Effector memory CD8-positive, alpha-beta T cell (primary cell): ENCODE measurements at regions not wholly inside any gene's neighbourhood (a gene's known extent, or its start where the extent isn't known, plus 50 kb on each side); places are given as distances from the start of the nearest gene placed in this dataset.
"Not testable (repeated sequence)": the region's sequence is repeated elsewhere in the genome, so short reads cannot be mapped to it uniquely, and the experiment has no call there.

Experiments
- ATAC-seq: fragments of 150-1000 bp; cut with Tn5 transposase; replicated peaks from 2 replicates; pipeline ENCODE4 v1.10.0; 2021; ENCODE audit warnings: mild to moderate bottlenecking, moderate library complexity
- DNase-seq, 3 experiments: peaks; one replicate each; pipeline ENCODE4 v3.0.0; 2021
- H3K27ac Mint-ChIP-seq, 2 donors: one replicate each; pipeline ENCODE4 v1.8.0; 2022; ENCODE audit warnings: mild to moderate bottlenecking in 2 of 2, mixed read lengths in 2 of 2, moderate library complexity in 2 of 2
- H3K27me3 Mint-ChIP-seq, 2 donors: one replicate each; pipeline ENCODE4 v1.8.0; 2022; ENCODE audit warnings: mixed read lengths in 2 of 2
- H3K36me3 Mint-ChIP-seq: one replicate; pipeline ENCODE4 v1.8.0; 2022; ENCODE audit warnings: mild to moderate bottlenecking, moderate library complexity, mixed read lengths; ENCODE audit not compliant: insufficient read depth
- H3K4me1 Mint-ChIP-seq, 2 donors: one replicate each; pipeline ENCODE4 v1.8.0; 2022; ENCODE audit warnings: low read depth in 2 of 2, mixed read lengths in 2 of 2
- H3K4me3 Mint-ChIP-seq, 2 donors: one replicate each; pipeline ENCODE4 v1.8.0; 2022; ENCODE audit warnings: mild to moderate bottlenecking in 2 of 2, mixed read lengths in 2 of 2, moderate library complexity in 2 of 2
- H3K9me3 Mint-ChIP-seq, 2 donors: one replicate each; pipeline ENCODE4 v1.8.0; 2022; ENCODE audit warnings: mixed read lengths in 2 of 2

DNA sequence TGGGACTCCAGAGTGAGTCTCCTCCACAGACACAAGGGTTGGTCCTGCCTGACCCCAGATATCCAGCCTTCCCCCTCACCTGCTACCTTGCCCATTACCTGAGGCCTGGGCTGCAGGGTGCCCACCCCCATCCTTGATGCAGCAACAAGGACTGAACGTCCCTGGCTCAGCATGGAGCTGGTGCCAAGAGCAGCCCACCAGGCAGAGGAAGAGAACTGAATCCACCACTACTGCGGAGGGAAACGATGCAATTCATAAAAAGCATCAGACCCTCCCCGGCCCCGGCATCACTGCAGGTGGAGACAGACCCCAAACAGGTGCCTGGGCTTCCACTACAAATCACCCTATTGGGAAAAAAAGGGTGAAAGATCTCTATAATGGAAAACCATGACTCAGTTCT lies 131.0 kb upstream of the TNRC6C start:
- Mint-ChIP-seq H3K36me3 (peaks cover 4% of the 10 kb centered on the region), H3K4me3 (no peak overlapping the region), H3K27ac (no peak overlapping the region), H3K27me3 (no peaks in the 10 kb centered on the region), H3K4me1 (peaks cover 17 to 18% of the 10 kb centered on the region in 2 donors), H3K9me3 (no peaks in the 10 kb centered on the region)
- ATAC-seq (no peak), DNase-seq (no peak)

- Mint-ChIP-seq H3K9me3 (no peaks in the 10 kb centered on the region), H3K27me3 (no peaks in the 10 kb centered on the region), H3K36me3 (peaks cover 4% of the 10 kb centered on the region), H3K27ac (peak overlapping the region in 1 of 2 donors; percentile 51), H3K4me3 (no peak overlapping the region), H3K4me1 (peaks cover 18 to 21% of the 10 kb centered on the region in 2 donors)
- no peak for ATAC-seq
- DNase-seq = no peak
These were observed 129.6 kb upstream of the TNRC6C start for GRCh38 chr17:77828749-77829539.

DNA sequence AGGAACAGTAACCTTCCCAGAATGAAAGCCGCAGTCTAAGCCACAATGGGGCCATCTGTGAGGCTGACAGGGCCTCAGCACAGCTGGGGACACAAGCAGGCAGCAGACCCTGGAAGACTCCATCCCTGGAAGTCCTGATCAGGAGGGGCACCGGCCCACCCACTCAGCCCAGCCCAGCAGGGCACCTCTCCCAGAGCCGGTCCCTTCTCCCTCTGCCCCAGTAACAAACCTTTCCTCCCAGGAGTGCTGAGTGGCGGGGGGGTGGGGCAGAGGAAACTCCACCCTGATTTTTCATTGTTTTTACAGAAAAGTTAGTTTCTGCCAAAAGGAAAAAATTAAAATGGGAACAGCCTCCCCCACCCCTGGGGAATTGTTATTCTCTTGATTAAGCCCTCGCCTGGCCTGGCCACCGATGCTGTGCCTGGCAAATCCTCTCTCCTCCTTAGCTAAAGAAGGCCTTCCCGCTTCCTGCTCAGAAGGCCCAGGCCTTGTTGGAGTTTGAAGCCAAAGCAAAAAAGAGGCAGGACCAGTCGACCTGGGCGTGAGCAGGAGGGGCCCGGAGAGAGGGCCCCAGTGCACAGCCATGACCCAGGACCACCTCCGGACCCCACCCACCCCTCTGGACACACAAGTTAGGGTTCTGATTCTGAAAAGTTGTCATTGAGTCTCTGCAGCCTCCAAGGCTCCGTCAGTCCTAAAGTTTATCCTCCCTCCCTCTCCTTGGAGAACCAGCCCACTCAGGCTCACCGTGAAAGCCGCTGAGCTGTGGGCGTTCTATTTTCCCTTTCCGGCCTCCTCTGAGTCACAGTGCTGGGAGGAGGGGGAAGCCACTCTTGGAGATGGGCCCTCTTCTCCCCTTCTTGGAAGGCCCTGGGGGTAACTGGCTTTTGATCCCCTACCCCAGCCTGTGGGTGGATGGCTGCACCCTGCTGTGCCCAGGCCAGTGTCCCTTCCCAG lies 128.4 kb upstream of the TNRC6C start:
- peak overlapping the region in 1 of 2 donors; percentile 55 for H3K27ac Mint-ChIP-seq
- ATAC-seq (no peak), DNase-seq (no peak)
- H3K27me3 Mint-ChIP-seq = no peaks in the 10 kb centered on the region
- peaks cover 7% of the 10 kb centered on the region for H3K36me3 Mint-ChIP-seq
- H3K9me3 Mint-ChIP-seq = no peaks in the 10 kb centered on the region
- H3K4me3 Mint-ChIP-seq = no peak overlapping the region
- peaks cover 23 to 27% of the 10 kb centered on the region in 2 donors for H3K4me1 Mint-ChIP-seq

- ATAC-seq (no peak), DNase-seq (no peak)
- peaks cover 25 to 29% of the 10 kb centered on the region in 2 donors for H3K4me1 Mint-ChIP-seq
- peak overlapping the region in 1 of 2 donors; percentile 55 for H3K27ac Mint-ChIP-seq
- peaks cover 3% of the 10 kb centered on the region for H3K36me3 Mint-ChIP-seq
- H3K27me3 Mint-ChIP-seq = no peaks in the 10 kb centered on the region
- no peaks in the 10 kb centered on the region for H3K9me3 Mint-ChIP-seq
- H3K4me3 Mint-ChIP-seq = no peak overlapping the region
These were observed 127.6 kb upstream of the TNRC6C start for GRCh38 chr17:77830816-77831473.

- H3K4me3 Mint-ChIP-seq = no peak overlapping the region
These were observed 126.9 kb upstream of the TNRC6C start for GRCh38 chr17:77831474-77832179.

GRCh38 chr17:77832180-77832560 lies 126.3 kb upstream of the TNRC6C start:
- Mint-ChIP-seq H3K9me3 (no peaks in the 10 kb centered on the region), H3K4me1 (peaks cover 28 to 34% of the 10 kb centered on the region in 2 donors), H3K27ac (no peak overlapping the region), H3K27me3 (no peaks in the 10 kb centered on the region), H3K4me3 (no peak overlapping the region), H3K36me3 (peaks cover 7% of the 10 kb centered on the region)
- ATAC-seq = no peak
- no peak for DNase-seq

More at GRCh38 chr17:77831474-77832179, 126.9 kb upstream of the TNRC6C start:
- DNase-seq (no peak), ATAC-seq (no peak)
- Mint-ChIP-seq H3K9me3 (no peaks in the 10 kb centered on the region), H3K27ac (no peak overlapping the region), H3K36me3 (peaks cover 3% of the 10 kb centered on the region), H3K4me1 (peaks cover 28 to 31% of the 10 kb centered on the region in 2 donors), H3K27me3 (no peaks in the 10 kb centered on the region)

DNA sequence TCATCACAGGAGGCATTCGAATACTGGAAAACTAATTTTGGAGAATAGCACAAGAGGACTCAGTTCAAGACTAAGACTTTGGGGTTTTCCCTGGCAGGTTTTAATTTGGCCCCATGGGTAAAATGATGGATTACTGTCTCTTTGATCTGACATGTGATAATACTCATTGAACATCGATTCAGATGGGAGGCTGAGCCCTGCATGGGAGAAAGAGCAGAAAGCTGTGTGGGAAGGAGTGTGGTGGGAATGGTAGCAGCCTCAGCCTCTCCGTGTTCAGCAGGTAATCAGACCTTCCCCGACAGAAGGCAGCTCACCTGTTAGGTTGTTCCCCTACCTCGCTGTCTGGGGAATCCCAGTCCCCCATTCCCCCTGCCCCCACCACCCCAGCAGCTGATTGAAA lies 124.7 kb upstream of the TNRC6C start:
- DNase-seq (no peak), ATAC-seq (no peak)
- Mint-ChIP-seq H3K4me3 (no peak overlapping the region), H3K36me3 (peaks cover 7% of the 10 kb centered on the region), H3K27me3 (no peaks in the 10 kb centered on the region), H3K4me1 (peaks cover 26 to 33% of the 10 kb centered on the region in 2 donors), H3K9me3 (no peaks in the 10 kb centered on the region), H3K27ac (peak overlapping the region; percentile 41 to 75)

GRCh38 chr17:77834170-77835115 lies 124.1 kb upstream of the TNRC6C start:
- H3K27me3 Mint-ChIP-seq = no peaks in the 10 kb centered on the region
- peak overlapping the region; percentile 41 to 75 for H3K27ac Mint-ChIP-seq
- H3K4me3 Mint-ChIP-seq = peak overlapping the region; percentile 56
- ATAC-seq (peak; percentile 80), DNase-seq (peak; percentile 48 to 51 (median 51))
- H3K36me3 Mint-ChIP-seq = peaks cover 7% of the 10 kb centered on the region
- peaks cover 29 to 38% of the 10 kb centered on the region in 2 donors for H3K4me1 Mint-ChIP-seq
- no peaks in the 10 kb centered on the region for H3K9me3 Mint-ChIP-seq

GRCh38 chr17:77836557-77837041 lies 121.9 kb upstream of the TNRC6C start:
- H3K4me3 Mint-ChIP-seq = no peak overlapping the region
- ATAC-seq (peak; percentile 86), DNase-seq (peak; percentile 26 to 37 (median 28))
- peak overlapping the region; percentile 32 to 81 for H3K27ac Mint-ChIP-seq
- H3K36me3 Mint-ChIP-seq = peaks cover 7% of the 10 kb centered on the region
- no peaks in the 10 kb centered on the region for H3K9me3 Mint-ChIP-seq
- no peaks in the 10 kb centered on the region for H3K27me3 Mint-ChIP-seq
- H3K4me1 Mint-ChIP-seq = peaks cover 36 to 37% of the 10 kb centered on the region in 2 donors

- peak overlapping the region; percentile 32 to 81 for H3K27ac Mint-ChIP-seq
- not testable (repeated sequence) for H3K4me3 Mint-ChIP-seq
These were observed 121.4 kb upstream of the TNRC6C start for GRCh38 chr17:77837072-77837471.

DNA sequence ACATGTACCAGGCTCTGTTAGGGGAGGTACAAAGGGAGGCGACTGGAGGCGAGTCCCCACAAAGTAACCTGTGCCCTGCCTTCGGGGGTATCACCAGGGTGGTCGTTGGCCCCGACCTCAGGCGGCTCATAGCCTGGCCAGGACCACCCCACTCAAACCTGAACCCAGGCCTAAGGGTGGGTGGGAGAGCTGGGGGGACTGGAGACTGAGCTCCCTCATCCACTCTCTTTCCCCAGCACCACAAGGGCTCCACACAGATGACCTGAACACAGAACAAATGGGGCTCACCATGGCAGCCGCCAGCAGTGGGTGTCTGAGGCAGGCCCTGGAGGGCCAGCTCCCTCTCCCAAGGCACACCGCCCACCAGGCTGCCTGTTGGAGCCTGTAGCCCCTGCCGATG lies 120.6 kb upstream of the TNRC6C start:
- Mint-ChIP-seq H3K4me1 (peaks cover 46% of the 10 kb centered on the region in 2 donors), H3K36me3 (peaks cover 14% of the 10 kb centered on the region), H3K9me3 (no peaks in the 10 kb centered on the region), H3K27me3 (no peaks in the 10 kb centered on the region), H3K27ac (no peak overlapping the region), H3K4me3 (no peak overlapping the region)
- ATAC-seq (no peak), DNase-seq (no peak)

More at GRCh38 chr17:77837072-77837471, 121.4 kb upstream of the TNRC6C start:
- H3K36me3 Mint-ChIP-seq, ATAC-seq, H3K27me3 Mint-ChIP-seq, DNase-seq, H3K9me3 Mint-ChIP-seq: not testable (repeated sequence)
- H3K4me1 Mint-ChIP-seq = peaks cover 40 to 42% of the 10 kb centered on the region in 2 donors
